Epithelial cell of esophagus (primary cell): ENCODE measurements at regions not wholly inside any gene's neighbourhood (a gene's known extent, or its start where the extent isn't known, plus 50 kb on each side); places are given as distances from the start of the nearest gene placed in this dataset.
A peak's percentile ranks its signal among the peaks of the same experiment; 100 is the strongest.
"Not testable (repeated sequence)": the region's sequence is repeated elsewhere in the genome, so short reads cannot be mapped to it uniquely, and the experiment has no call there.

Experiments
- DNase-seq: peaks from one replicate; pipeline ENCODE4 v3.0.0; 2010; ENCODE audit warnings: low read depth
- H3K4me3 ChIP-seq: 2 replicates; pipeline ENCODE4 v1.5.1; 2011; ENCODE audit warnings: mild to moderate bottlenecking, low read length, control low read depth
- CTCF ChIP-seq: IDR thresholded peaks from 2 replicates; pipeline ENCODE4 v1.5.1; 2011; ENCODE audit warnings: low read depth, mild to moderate bottlenecking, low read length, control low read depth, inconsistent platforms; ENCODE audit not compliant: insufficient read depth; ENCODE audit errors: missing control alignments

DNA sequence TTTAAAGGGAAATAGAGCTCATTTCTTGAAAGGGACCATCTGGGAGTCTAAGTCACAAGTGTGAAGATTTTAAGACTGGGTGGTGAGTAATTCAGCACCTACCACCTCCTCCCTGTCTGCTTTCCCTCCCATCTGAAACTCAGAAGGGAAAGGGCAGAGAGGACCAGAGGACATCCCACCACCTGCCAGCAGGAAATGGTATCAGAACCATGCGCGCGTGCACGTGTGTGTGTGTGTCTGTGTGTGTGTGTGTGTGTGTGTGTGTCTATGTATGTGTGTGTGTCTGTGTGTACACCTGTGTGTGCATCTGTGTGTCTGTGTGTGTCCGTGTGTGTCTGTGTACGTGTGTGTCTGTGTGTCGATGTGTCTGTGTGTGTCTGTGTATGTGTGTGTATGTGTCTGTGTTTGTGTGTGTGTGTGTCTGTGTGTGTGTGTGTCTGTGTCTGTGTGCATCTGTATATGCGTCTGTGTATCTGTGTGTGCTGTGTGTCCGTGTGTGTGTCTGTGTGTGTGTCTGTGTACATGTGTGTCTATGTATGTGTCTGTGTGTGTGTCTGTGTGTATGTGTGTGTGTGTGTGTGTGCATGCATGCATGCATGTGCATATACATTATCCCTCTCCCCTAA lies 76.8 kb downstream of the ZFP36L2 start:
- no peak overlapping the region for H3K4me3 ChIP-seq
- no peak for DNase-seq
- TF ChIP-seq CTCF: no peak

DNA sequence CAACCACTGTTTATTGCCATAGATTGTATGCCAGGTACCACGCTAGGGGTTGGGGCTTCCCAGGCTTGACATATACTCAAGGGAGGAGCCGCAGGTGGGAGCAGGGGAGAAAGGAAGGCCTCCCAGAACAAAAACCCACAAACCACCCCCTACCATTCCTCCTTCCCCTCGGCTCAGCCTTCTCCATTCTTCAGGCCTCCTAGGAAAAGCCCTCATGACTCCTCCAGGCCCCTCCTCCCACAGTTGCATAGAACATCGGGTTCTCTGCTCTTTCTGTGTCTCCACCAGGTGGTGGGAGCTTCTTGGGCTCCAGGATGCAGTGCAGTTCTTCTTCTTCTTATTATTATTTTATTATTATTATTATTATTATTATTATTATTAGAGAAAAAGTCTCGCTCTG lies 80.3 kb downstream of the ZFP36L2 start:
- no peak overlapping the region for H3K4me3 ChIP-seq
- TF ChIP-seq CTCF: no peak
- DNase-seq: no peak

- no peak for DNase-seq
- no peak overlapping the region for H3K4me3 ChIP-seq
- TF ChIP-seq CTCF: no peak
Measured at GRCh38 chr2:43144263-43144662, 82.1 kb downstream of the ZFP36L2 start.

DNA sequence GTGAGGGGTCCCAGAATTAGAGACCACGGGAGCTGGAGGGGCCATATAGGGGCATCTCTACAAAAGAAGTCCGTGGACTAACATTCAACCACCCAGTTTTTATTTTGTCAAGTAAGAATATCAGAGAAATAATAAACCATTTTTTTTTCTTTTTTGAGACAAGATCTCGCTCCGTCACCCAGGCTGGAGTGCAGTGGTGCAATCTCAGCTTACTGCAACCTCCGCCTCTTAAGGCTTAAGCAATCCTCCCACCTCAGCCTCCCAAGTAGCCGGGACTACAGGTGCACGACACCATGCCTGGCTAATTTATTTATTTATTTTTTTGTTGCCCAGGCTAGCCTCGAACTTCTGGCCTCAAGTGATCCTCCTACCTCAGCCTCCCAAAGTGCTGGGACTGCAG lies 82.7 kb downstream of the ZFP36L2 start:
- TF ChIP-seq CTCF: no peak
- DNase-seq: no peak
- H3K4me3 ChIP-seq: no peak overlapping the region

DNA sequence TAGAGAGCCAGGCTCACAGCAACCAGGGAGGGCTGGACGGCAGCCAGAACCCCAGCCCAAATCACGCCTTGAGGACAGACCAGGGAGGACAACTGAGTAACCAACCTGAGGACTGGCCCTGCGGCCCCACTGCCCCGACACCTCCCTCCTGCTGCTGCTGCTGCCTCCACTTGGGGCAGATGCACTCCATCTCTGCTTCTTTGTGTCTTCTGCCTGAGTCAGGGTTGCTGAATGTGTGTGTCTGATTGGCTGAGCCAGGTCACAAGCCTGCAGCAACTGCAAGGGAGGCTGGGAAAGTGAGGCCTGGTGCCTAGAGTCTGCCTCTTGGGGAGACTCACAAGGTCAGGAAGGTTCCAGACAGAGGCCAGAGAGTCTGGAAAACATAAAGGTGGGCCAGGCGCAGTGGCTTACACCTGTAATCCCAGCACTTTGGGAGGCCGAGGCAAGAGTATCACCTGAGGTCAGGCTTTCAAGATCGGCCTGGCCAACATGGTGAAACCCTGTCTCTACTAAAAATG lies 83.4 kb downstream of the ZFP36L2 start:
- peak; percentile 26 for DNase-seq
- no peak for TF ChIP-seq CTCF
- H3K4me3 ChIP-seq: no peak overlapping the region

GRCh38 chr2:43141636-43142151 lies 84.7 kb downstream of the ZFP36L2 start:
- not testable (repeated sequence) for DNase-seq, H3K4me3 ChIP-seq

GRCh38 chr2:43139996-43140621 lies 86.3 kb downstream of the ZFP36L2 start:
- no peak for DNase-seq
- no peak for TF ChIP-seq CTCF
- no peak overlapping the region for H3K4me3 ChIP-seq
